ENCODE measurements at regions not wholly inside any gene's neighbourhood (a gene's known extent, or its start where the extent isn't known, plus 50 kb on each side); places are given as distances from the start of the nearest gene placed in this dataset.

DNA sequence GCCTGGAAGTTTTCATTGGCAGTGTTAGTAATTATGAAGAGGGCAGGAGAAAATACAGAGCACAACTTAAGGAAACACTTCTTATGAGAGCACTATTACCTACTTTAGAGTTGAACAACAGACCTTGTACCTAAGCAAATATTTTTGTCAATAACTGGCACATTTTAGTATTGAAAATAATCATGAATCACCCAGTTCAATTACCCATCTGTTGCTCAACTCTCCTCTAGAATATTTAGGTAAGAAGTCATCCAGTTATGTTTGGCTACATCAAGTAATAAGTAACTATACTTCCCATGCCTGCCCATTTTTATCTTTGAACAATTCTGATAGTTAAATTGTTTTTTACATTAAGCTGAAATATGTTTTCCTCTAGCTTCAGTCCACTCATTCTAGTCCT is 893.4 kb downstream of the DIAPH3 start:
- H3K36me3 ChIP-seq = no peaks in the 10 kb centered on the region
- no peaks in the 10 kb centered on the region for H3K27me3 ChIP-seq
- no peak for TF ChIP-seq POLR2A (IDR thresholded peaks at IDR 0.05)
- TF ChIP-seq, protein P1, sequence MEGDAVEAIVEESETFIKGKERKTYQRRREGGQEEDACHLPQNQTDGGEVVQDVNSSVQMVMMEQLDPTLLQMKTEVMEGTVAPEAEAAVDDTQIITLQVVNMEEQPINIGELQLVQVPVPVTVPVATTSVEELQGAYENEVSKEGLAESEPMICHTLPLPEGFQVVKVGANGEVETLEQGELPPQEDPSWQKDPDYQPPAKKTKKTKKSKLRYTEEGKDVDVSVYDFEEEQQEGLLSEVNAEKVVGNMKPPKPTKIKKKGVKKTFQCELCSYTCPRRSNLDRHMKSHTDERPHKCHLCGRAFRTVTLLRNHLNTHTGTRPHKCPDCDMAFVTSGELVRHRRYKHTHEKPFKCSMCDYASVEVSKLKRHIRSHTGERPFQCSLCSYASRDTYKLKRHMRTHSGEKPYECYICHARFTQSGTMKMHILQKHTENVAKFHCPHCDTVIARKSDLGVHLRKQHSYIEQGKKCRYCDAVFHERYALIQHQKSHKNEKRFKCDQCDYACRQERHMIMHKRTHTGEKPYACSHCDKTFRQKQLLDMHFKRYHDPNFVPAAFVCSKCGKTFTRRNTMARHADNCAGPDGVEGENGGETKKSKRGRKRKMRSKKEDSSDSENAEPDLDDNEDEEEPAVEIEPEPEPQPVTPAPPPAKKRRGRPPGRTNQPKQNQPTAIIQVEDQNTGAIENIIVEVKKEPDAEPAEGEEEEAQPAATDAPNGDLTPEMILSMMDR (IDR thresholded peaks at IDR 0.05) = no peak
- H3K4me3 ChIP-seq = no peak overlapping the region
- intact Hi-C loops (cut with DNase I; ENCODE audit: low total_unique reads) = no loop called here
- H3K27ac ChIP-seq = no peak overlapping the region
- no peaks in the 10 kb centered on the region for H3K9me3 ChIP-seq
- no peak for DNase-seq
- no peaks in the 10 kb centered on the region for H3K4me1 ChIP-seq

DNA sequence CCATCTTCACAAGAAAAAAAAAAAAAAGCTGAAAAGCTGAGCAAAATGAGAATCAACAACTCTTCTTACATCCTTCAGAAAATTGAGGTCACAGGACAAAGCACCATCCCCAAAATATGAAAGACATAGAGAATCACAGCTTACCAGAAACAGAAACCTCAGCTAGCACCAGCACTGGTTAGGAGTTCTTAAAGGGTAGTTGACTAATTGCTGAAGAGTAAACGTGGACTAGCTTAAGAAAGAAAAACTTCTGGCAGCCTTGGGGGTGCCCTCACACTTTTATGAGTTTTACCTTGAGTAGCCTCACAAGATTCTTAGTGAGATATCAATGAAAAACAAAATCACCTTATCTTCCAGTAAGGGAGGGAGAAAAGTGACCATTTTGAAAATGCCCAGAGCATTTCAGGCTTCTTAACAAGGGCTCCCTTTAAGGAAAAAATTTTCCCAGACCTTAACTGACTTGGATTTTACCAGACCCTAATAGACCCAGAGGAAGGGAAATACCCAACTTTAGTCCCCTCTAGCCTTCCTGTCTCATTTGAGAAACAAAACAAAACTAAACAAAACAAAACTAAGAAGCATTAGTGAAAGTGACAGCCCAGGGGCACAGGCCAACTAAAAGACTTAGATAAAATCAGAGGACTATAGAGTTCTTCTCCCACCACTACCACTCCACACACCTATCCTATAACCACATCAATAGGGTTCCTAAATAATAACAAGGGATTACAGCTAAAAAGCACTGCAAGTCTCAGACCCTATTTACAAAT is 888.6 kb downstream of the DIAPH3 start:
- Histone ChIP-seq H3K36me3 (no peaks in the 10 kb centered on the region), H3K27ac (no peak overlapping the region), H3K4me3 (no peak overlapping the region), H3K27me3 (no peaks in the 10 kb centered on the region), H3K9me3 (no peaks in the 10 kb centered on the region), H3K4me1 (no peaks in the 10 kb centered on the region)
- no peak for DNase-seq
- TF ChIP-seq, protein P1 (IDR thresholded peaks at IDR 0.05) = no peak
- TF ChIP-seq POLR2A (IDR thresholded peaks at IDR 0.05) = no peak
- intact Hi-C loops (cut with DNase I; ENCODE audit: low total_unique reads) = no loop called here

DNA sequence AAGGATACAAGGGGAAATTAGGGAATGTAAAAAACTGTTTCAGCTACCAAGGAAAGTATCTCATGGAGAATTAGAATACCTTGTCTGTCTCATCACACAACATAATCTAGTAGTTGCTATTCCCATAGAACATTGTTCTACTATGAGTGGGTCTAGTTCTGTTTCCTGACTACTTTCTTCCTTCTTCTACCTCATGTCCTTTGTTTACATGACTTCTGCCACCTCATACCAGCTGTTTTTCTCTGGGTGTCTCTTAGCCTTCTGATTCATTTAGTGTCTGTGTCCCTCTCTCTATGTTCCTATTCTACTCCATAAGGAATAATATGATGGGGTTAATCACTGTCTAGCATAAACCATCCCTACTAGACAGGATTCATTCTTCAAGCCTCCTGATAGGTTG is 887.3 kb downstream of the DIAPH3 start:
- H3K36me3 ChIP-seq = no peaks in the 10 kb centered on the region
- intact Hi-C loops (cut with DNase I; ENCODE audit: low total_unique reads) = no loop called here
- no peak overlapping the region for H3K27ac ChIP-seq
- no peak for DNase-seq
- no peaks in the 10 kb centered on the region for H3K27me3 ChIP-seq
- H3K4me3 ChIP-seq = no peak overlapping the region
- TF ChIP-seq, protein P1 (IDR thresholded peaks at IDR 0.05) = no peak
- TF ChIP-seq POLR2A (IDR thresholded peaks at IDR 0.05) = no peak
- no peaks in the 10 kb centered on the region for H3K4me1 ChIP-seq
- no peaks in the 10 kb centered on the region for H3K9me3 ChIP-seq

DNA sequence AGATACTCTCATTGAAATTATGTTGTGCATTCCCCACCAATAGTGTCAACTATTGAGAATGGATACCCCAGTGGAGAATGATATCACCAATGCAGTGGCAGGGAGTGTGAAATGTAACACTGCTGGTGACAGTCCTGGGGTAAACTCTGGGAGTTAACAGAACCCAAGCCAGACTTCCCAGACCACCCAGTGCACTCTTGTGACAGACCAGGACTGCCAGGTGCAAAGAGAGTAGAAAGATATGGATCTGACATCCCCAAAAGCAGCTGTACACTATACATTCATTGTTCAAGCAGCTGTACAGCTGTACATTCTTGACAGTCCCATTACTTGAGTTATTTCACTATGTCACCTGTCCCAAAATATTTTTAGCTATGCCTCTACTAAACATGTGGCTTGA is 886.6 kb downstream of the DIAPH3 start:
- Histone ChIP-seq H3K27ac (no peak overlapping the region), H3K36me3 (no peaks in the 10 kb centered on the region), H3K9me3 (no peaks in the 10 kb centered on the region), H3K4me3 (no peak overlapping the region), H3K4me1 (no peaks in the 10 kb centered on the region), H3K27me3 (no peaks in the 10 kb centered on the region)
- DNase-seq = no peak
- intact Hi-C loops (cut with DNase I; ENCODE audit: low total_unique reads) = no loop called here
- TF ChIP-seq, protein P1 (IDR thresholded peaks at IDR 0.05) = no peak
- TF ChIP-seq POLR2A (IDR thresholded peaks at IDR 0.05) = no peak

DNA sequence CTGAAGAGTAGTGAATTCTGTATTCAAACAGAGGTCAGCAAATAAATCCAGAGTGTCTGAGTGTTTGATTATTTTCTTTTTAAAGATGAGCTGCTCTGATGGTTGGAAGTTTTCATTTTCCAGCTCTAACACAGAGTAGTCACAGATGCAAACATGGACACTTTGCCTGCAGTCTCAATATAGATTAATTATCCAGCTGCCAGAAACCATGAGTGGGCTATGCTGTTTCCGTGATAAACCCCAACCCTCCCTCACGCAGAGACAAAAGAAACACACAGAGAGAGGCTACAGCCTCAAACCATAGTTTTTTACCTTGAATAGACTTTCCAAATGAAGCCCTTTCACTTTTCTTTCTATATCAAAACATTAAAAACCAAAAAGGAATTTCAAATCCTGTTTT is 884.7 kb downstream of the DIAPH3 start:
- intact Hi-C loops (cut with DNase I; ENCODE audit: low total_unique reads) = no loop called here
- TF ChIP-seq, protein P1 (IDR thresholded peaks at IDR 0.05) = no peak
- no peak for TF ChIP-seq POLR2A (IDR thresholded peaks at IDR 0.05)
- Histone ChIP-seq H3K27me3 (no peaks in the 10 kb centered on the region), H3K27ac (no peak overlapping the region), H3K4me1 (no peaks in the 10 kb centered on the region), H3K4me3 (no peak overlapping the region), H3K36me3 (no peaks in the 10 kb centered on the region), H3K9me3 (no peaks in the 10 kb centered on the region)
- no peak for DNase-seq
